Activated naive CD4-positive, alpha-beta T cell treated with anti-CD3 and anti-CD28 coated beads, Interleukin-2, amount 50 U/mL, for 72 hours (primary cell): ENCODE measurements at regions not wholly inside any gene's neighbourhood (a gene's known extent, or its start where the extent isn't known, plus 50 kb on each side); places are given as distances from the start of the nearest gene placed in this dataset.
"Not testable (repeated sequence)": the region's sequence is repeated elsewhere in the genome, so short reads cannot be mapped to it uniquely, and the experiment has no call there.

Source experiments
- ATAC-seq, 2 donors: fragments of 150-1000 bp; cut with Tn5 transposase; 2 replicates each; pipeline ENCODE4 v1.10.0; 2021; ENCODE audit warnings: mild to moderate bottlenecking in 2 of 2, moderate library complexity in 2 of 2
- DNase-seq, 2 donors: peaks; one replicate each; pipeline ENCODE4 v3.0.0; 2021 to 2022; ENCODE audit warnings: low spot score in 2 of 2
- H3K27ac Mint-ChIP-seq, 2 donors: one replicate each; pipeline ENCODE4 v1.8.0; 2022; ENCODE audit warnings: mild to moderate bottlenecking in 2 of 2, mixed read lengths in 2 of 2
- H3K36me3 Mint-ChIP-seq, 2 donors: one replicate each; pipeline ENCODE4 v1.8.0; 2022; ENCODE audit warnings: mixed read lengths in 2 of 2
- H3K9me3 Mint-ChIP-seq, 2 donors: one replicate each; pipeline ENCODE4 v1.8.0; 2022; ENCODE audit warnings: mixed read lengths in 2 of 2

DNA sequence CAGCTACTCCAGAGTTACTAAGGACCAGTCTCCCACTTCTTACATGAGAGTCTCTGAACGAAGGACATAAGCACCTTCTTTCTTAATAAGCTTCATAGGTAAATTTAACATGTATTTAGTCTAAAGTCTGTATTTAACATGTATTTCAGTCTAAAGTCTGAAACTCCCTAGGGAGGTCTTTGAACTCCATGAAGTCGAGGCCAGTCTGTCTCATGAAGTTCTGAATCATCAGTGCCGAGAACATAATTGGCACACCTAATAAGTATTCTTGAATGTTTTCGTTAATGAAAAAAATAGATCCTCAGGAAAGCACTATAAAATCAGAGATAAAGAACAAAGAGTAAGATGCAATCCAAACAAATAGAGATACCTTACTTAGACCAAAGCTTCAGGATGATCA, 945.5 kb downstream of the TTLL7 start:
- peaks cover 8 to 19% of the 10 kb centered on the region in 2 donors for H3K9me3 Mint-ChIP-seq
- no peak overlapping the region for H3K27ac Mint-ChIP-seq
- no peak for ATAC-seq
- DNase-seq, result no peak
- peaks cover 0 to 9% of the 10 kb centered on the region in 2 donors for H3K36me3 Mint-ChIP-seq

DNA sequence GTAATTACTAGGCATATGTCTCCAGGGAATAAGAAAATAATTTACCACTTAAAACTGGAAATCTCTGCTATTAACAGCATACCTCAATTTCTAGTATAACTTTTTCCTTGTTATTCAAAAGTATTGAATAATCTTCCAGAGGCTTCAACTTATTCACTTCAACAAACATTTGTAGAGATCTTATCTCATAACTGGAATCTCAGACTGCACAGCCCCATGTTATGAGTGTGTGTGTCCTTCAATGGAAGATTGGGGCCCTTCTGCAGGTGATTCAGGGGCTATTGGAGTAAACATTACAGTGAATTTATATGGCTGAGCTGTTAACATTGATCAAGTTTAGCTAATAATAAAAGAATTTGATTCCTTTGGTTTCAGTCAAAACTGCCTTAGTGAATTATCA, 946.1 kb downstream of the TTLL7 start:
- H3K36me3 Mint-ChIP-seq, result peaks cover 0 to 9% of the 10 kb centered on the region in 2 donors

DNA sequence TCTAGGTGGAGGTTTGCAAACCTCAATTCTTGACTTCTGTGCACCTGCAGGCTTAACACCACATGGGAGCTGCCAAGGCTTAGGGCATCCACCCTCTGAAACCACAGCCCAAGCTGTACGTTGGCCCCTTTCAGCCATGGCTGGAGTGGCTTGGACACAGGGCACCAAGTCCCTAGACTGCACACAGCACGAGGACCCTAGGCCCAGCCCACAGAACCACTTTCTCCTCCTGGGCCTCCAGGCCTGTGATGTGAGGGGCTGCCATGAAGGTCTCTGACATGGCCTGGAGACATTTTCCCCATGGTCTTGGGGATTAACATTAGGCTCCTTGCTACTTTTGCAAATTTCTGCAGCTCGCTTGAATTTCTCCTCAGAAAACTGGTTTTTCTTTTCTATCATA, 947.9 kb downstream of the TTLL7 start:
- not testable (repeated sequence) for DNase-seq, ATAC-seq, H3K36me3 Mint-ChIP-seq, H3K27ac Mint-ChIP-seq
- H3K9me3 Mint-ChIP-seq, result peaks cover 8 to 19% of the 10 kb centered on the region in 2 donors

More for the DNA sequence above, 946.1 kb downstream of the TTLL7 start:
- ATAC-seq (no peak), DNase-seq (no peak)
- Mint-ChIP-seq H3K27ac (no peak overlapping the region), H3K9me3 (peaks cover 8 to 19% of the 10 kb centered on the region in 2 donors)

DNA sequence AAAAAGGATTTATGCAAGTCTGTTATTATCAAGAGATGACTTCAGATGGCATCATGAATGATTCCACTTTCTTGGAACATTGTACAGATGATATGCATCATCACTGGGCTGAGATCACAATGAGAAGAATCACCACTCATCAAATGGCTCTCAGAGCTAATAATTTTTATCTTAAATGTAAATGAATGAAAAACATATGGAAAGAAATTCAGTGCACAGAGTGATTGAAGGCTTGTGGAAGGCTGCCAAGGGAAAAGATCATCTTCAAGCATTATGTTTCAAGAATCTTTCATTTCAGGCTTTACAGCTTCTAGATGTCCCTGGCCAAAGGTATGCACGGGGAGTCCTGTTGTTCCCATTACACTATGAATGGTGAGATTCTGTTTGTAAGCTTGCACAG, 955.7 kb downstream of the TTLL7 start:
- H3K36me3 Mint-ChIP-seq, result no peaks in the 10 kb centered on the region
- DNase-seq, result no peak
- no peak overlapping the region for H3K27ac Mint-ChIP-seq
- no peaks in the 10 kb centered on the region for H3K9me3 Mint-ChIP-seq
- ATAC-seq, result no peak

DNA sequence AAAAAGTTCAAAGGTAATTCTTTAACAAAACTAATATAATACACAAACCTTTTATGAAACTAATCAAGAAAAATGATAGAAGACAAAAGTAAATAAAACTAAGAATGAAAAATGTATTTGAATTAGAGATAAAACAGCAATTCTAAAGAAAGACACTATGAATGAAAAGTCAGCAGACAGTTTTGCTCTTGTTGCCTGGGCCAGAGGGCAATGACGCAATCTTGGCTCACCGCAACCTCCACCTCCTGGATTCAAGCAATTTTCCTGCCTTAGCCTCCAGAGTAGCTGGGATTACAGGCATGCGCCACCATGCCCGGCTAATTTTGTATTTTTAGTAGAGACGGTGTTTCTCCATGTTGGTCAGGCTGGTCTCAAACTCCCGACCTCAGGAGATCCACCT, 959.8 kb downstream of the TTLL7 start:
- not testable (repeated sequence) for H3K27ac Mint-ChIP-seq, DNase-seq, ATAC-seq, H3K9me3 Mint-ChIP-seq, H3K36me3 Mint-ChIP-seq

DNA sequence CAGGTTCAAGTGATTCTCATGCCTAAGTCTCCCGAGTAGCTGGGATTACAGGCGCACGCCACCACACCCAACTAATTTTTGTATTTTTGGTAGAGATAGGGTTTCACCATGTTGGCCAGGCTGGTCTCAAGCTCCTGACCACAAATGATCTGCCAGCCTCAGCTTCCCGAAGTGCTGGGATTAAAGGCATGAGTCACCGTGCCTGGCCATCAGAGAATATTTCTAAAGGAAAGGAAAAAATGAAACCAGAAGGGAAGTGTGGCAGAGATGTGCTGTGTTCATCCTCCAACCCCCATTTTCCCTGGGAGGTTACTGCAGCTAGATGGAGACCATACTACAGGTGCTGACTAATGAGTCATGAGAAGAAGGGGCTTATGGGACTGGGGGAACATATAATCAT, 964.1 kb downstream of the TTLL7 start:
- ATAC-seq, result no peak
- H3K9me3 Mint-ChIP-seq, result peaks cover 13 to 15% of the 10 kb centered on the region in 2 donors
- no peak overlapping the region for H3K27ac Mint-ChIP-seq
- H3K36me3 Mint-ChIP-seq, result peaks cover 8% of the 10 kb centered on the region in 2 donors
- no peak for DNase-seq

DNA sequence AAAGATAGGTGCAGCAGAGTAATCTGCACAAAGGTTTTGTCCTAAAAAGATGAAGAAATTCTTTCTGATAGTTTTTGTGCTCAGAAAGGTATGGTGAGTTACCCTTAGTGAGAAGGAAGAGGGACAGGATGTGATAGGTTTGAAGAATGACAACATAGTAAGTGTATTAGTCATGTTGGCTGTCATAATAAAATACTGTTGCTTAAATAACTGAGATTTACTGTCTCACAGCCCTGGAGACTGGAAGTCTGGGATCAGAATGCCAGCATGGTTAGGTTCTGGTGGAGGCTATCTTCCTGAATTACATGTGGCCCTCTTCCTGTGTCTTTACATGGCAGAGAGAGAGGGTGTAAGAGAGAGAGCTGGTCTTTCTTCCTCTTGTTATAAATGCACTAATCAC, 965.2 kb downstream of the TTLL7 start:
- ATAC-seq (no peak), DNase-seq (no peak)
- Mint-ChIP-seq H3K27ac (no peak overlapping the region), H3K36me3 (peaks cover 8% of the 10 kb centered on the region in 2 donors), H3K9me3 (peaks cover 13 to 15% of the 10 kb centered on the region in 2 donors)

DNA sequence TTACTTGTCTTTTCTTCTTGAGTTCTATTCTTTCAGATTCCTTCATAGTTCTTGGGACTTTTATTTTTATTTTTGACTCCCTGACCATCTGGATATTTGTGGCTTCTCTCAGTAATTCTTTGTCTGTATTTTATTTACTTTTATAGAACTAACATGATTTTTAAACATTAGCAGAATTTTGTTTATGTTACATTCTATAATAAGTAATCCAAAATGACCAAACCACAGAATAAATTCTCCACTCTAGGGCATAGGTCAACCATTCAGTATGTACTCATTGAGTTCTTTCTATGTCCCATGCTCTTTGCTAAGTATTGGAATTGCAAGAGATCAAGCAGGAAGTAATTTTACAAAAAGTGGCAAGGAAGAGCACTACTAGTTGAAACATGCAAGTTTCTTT, 969.0 kb downstream of the TTLL7 start:
- DNase-seq (no peak), ATAC-seq (no peak)
- Mint-ChIP-seq H3K9me3 (peaks cover 9 to 11% of the 10 kb centered on the region in 2 donors), H3K36me3 (no peaks in the 10 kb centered on the region), H3K27ac (no peak overlapping the region)

DNA sequence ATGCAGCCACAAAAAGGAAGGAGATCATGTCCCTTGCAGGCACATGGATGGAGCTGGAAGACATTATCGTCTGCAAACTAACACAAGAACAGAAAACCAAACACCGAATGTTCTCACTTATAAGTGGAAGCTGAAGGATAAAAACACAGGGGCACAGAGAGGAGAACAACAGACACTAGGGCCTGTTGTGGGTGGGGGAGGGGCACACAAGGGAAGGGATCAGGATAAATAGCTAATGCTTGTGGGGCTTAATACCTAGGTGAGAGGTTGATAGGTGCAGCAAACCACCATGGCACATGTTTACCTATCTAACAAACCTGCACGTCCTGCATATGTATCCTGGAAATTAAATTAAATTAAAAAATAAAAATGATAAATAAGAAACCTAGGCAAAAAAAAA, 969.9 kb downstream of the TTLL7 start:
- no peak for ATAC-seq
- Mint-ChIP-seq H3K36me3 (no peaks in the 10 kb centered on the region), H3K27ac (no peak overlapping the region), H3K9me3 (peaks cover 7 to 11% of the 10 kb centered on the region in 2 donors)
- DNase-seq, result no peak

DNA sequence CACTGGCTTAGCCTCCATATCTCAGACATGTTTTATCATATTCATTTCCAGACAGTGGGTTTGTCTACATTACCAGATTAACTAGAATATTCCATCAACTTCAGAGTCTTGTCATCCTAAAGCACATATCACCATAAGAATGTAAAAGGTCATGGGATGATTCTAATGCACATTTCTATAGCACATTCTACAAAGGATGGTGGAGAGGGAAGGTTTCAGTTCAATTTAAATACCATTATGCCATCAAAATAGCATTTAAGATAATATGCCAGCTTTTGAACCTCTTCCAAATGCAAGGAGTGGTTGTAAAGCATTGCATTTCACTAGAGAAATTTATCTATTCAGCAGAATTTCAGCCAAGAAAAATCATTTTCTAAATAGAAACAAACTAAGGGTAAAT, 970.5 kb downstream of the TTLL7 start:
- no peak for DNase-seq
- peaks cover 7 to 11% of the 10 kb centered on the region in 2 donors for H3K9me3 Mint-ChIP-seq
- no peaks in the 10 kb centered on the region for H3K36me3 Mint-ChIP-seq
- ATAC-seq, result no peak
- no peak overlapping the region for H3K27ac Mint-ChIP-seq

DNA sequence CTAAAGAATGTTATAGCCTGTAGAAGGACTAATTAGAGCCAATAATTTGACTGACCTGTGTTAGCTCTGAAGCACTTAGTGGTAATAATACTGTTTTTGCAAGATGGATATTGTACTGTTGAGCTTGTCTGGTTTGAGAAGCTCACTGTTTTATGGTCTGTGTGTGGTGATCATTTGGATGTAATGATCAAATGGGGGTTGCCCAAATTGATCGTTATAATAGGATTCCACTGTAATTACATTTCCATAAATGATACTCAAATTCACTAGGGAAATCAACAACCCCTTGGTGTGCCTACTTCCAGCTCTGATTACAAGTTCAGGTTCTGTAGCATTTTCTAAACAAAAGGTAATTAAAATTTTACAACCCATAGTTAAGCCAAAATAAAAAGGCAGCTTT, 971.4 kb downstream of the TTLL7 start:
- no peak for ATAC-seq
- Mint-ChIP-seq H3K36me3 (no peaks in the 10 kb centered on the region), H3K27ac (no peak overlapping the region), H3K9me3 (peaks cover 0 to 6% of the 10 kb centered on the region in 2 donors)
- DNase-seq, result no peak

DNA sequence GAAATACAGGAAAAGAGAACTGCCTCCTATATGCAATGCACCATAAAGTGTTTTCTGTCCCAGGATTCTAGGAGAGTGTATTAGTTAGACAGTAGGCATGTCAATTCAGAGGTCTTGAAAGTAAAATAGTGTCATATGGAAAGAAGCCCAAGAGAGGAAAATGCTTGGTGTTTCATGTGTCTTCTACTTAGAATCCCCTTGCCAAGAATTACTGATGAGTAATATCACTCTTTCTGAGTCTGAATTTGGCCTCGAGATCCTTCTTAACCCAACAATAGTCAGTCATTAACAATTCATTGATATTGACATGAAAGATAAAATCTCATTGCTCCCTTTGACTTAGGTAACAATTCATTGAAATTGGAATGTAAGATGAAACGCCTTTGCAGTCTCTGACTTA, 972.2 kb downstream of the TTLL7 start:
- no peak overlapping the region for H3K27ac Mint-ChIP-seq
- DNase-seq (no peak), ATAC-seq (peak in 1 of 2 donors; percentile 72)
- no peaks in the 10 kb centered on the region for H3K36me3 Mint-ChIP-seq
- H3K9me3 Mint-ChIP-seq, result peaks cover 0 to 6% of the 10 kb centered on the region in 2 donors

DNA sequence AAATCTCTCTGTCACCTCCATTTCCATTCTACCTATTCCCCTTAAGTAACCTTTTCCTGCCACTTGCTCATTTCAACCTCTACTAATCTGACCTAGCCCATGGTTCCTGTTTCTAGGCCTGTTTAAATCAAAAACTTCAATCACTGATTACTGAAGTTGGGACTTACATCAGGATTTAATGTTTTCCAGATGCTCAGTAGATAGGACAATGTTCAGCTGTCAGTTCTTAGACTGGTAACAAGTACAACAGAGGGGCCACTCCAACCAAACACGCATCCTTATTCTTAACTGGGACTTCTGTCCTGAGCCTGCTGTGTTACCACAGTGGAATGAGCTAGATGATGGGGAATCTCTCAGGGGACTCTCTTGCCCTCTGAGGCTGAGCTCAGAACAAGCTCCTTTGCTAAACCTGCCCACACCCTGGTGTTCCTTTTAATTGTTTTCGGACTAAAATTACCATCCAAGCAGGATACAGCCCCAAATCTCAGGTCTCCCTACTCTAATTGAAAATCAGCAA, 974.6 kb downstream of the TTLL7 start:
- DNase-seq, result no peak
- H3K9me3 Mint-ChIP-seq, result peaks cover 11 to 12% of the 10 kb centered on the region in 2 donors
- no peak for ATAC-seq
- peaks cover 5 to 6% of the 10 kb centered on the region in 2 donors for H3K36me3 Mint-ChIP-seq
- H3K27ac Mint-ChIP-seq, result no peak overlapping the region

DNA sequence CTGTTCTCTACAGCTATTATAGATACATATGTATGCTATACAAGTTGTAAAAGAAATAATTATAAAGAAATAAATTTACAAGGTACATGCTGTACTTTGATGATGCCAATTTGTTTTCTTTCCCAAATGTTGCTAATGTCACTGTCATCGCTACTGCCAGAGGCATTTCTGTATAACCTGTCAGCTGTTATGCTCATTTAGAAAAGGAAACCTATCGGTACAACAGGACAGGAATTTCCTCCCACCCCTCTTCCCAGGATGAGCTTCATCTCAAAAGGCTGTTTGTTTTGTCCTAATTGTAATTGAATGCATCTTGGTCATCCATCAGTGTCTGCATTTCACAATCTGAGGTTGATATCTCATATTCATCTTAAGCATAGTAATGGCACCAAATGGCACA, 975.7 kb downstream of the TTLL7 start:
- peaks cover 5 to 6% of the 10 kb centered on the region in 2 donors for H3K36me3 Mint-ChIP-seq
- ATAC-seq (no peak), DNase-seq (no peak)
- no peak overlapping the region for H3K27ac Mint-ChIP-seq
- peaks cover 11 to 12% of the 10 kb centered on the region in 2 donors for H3K9me3 Mint-ChIP-seq

DNA sequence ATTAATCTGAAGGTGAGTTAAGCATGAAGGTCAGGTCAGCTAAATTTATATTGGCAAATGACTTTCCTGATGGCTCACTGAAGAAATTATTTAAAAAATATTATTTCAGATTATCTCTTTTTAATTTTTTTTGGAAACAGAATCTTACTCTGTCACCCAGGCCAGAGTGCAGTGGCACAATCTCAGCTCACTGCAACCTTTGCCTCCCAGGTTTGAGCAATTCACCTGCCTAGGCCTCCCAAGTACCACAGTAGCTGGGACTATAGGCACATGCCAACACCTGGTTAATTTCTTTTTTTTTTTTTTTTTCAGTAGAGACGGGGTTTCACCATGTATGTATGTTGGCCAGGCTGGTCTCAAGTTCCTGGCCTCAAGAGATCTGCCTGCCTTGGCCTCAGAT, 976.7 kb downstream of the TTLL7 start:
- DNase-seq (no peak), ATAC-seq (no peak)
- Mint-ChIP-seq H3K9me3 (peaks cover 11 to 12% of the 10 kb centered on the region in 2 donors), H3K27ac (no peak overlapping the region), H3K36me3 (peaks cover 5 to 6% of the 10 kb centered on the region in 2 donors)

DNA sequence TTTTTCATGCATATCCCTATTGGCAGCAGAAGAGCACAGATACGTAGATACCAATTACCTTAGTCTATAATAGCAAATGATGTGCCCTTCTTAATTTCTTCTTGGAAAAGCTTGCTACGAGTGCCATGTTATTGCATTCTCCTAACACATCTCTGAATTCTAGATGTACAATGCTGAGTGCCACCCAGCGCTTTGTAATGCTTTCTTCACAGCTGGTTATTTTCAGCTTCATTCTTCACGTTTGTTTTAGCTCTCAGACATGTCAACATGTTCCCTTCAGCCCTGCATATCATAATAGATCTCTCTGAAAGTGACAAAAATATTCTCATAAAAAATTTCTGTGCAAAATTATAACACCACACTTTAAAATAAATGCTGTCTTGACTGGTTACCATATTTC, 981.2 kb downstream of the TTLL7 start:
- ATAC-seq (no peak), DNase-seq (no peak)
- H3K9me3 Mint-ChIP-seq, result peaks cover 11 to 12% of the 10 kb centered on the region in 2 donors
- H3K27ac Mint-ChIP-seq, result no peak overlapping the region
- H3K36me3 Mint-ChIP-seq, result peaks cover 5 to 6% of the 10 kb centered on the region in 2 donors

DNA sequence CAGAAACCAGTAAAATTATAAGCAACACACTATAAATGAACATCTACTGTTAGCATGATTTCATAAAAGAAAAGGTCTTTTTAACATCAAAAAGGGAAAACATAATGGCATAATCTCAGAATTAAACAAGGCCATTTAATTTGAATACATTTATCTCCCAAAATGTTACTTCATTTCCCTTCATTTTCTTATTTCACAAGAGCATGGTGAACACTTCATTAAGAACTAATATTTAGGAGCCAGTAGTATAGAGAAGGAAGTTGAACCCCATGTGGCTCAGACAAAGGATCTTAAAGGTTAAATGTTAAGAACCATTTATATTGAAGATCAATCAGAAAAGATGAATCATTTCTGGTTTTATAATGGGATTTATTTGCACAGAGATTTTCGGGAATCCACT, 981.7 kb downstream of the TTLL7 start:
- ATAC-seq (no peak), DNase-seq (no peak)
- peaks cover 5 to 6% of the 10 kb centered on the region in 2 donors for H3K36me3 Mint-ChIP-seq
- peaks cover 11 to 12% of the 10 kb centered on the region in 2 donors for H3K9me3 Mint-ChIP-seq
- H3K27ac Mint-ChIP-seq, result no peak overlapping the region

DNA sequence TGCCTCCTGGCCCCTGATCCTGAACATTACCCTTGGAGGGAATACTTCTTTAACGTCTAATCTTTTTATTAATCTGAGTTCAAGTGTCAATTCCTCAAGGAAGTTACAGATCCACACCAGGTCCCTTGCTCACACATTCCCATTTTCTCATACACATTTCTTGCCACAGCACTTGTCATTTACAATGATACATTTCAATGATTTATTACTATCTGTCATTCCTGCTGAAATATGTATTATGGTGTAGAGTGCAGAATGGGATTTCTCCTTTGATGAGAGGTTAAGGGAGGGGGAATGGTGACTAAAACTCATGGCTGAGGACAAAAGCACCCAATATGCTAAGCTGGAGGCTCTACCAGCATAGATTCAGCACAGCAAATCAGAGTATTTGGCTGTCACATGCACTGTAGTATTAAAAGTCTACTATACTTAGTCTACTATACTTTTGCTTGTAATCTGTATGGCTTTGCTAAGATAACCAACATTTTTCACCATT, 982.5 kb downstream of the TTLL7 start:
- DNase-seq (no peak), ATAC-seq (no peak)
- Mint-ChIP-seq H3K9me3 (peaks cover 11 to 12% of the 10 kb centered on the region in 2 donors), H3K36me3 (peaks cover 5 to 6% of the 10 kb centered on the region in 2 donors), H3K27ac (peak overlapping the region in 1 of 2 donors; percentile 1)
